ENCODE measurements at regions not wholly inside any gene's neighbourhood (a gene's known extent, or its start where the extent isn't known, plus 50 kb on each side); places are given as distances from the start of the nearest gene placed in this dataset.

DNA sequence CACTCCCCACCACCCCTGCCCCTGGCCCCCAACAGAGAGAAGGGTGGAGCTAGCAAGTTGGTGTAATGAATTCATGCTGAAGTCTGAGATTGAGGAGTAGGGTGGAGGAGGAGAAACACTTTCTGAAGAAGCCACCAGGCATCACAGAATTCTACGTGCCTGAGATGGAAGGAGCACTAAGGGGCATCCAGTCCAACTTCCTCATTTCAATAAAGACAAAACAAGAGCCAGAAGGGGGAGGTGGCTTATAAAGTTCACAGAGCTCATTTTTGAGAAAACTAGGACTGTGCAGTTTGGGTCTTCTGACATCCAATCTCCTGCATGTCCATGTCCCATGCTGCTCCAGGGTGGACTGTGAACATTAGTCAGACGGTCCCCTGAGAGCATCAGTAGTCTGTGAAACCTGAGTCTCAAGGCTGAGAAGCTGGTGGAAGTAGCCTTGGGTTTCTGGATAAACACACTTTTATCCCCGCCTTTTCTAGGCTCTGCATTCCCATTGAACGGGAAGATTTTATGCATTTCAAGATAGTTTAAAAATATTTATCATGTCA, 77.7 kb downstream of the TRIM43 start:
- Histone ChIP-seq H2BK5ac (ENCODE audit: low read depth, low read length) (no peak overlapping the region), H3K27ac (ENCODE audit: low read depth, low read length) (no peak overlapping the region), H2BK15ac (ENCODE audit: low read length) (no peak overlapping the region), H3K4me1 (replicated peaks in 1 of 4; ENCODE audit: control insufficient read depth in 3 of 4, insufficient read depth in 4 of 4, low read length in 3 of 4) (no peaks in the 10 kb centered on the region), H4K8ac (ENCODE audit: extremely low read depth, insufficient read depth, low read length) (no peak overlapping the region), H2BK12ac (ENCODE audit: low read depth, low read length) (no peak overlapping the region), H3K23me2 (ENCODE audit: low read depth, low read length) (no peaks in the 10 kb centered on the region), H3K18ac (ENCODE audit: extremely low read depth, low read length) (no peak overlapping the region), H3K79me2 (ENCODE audit: control insufficient read depth in 1 of 2, insufficient read depth in 2 of 2, low read length in 2 of 2) (no peaks in the 10 kb centered on the region), H4K5ac (ENCODE audit: insufficient read length, low read depth, low read length) (no peak overlapping the region), H3K4me3 (ENCODE audit: extremely low read depth in 1 of 4, insufficient read depth in 2 of 4, low read depth in 3 of 4, low read length in 4 of 4) (no peak overlapping the region), H3K27me3 (replicated peaks in 1 of 4; ENCODE audit: control insufficient read depth in 3 of 4, extremely low read depth in 1 of 4, insufficient read depth in 3 of 4, low read length in 3 of 4) (no peaks in the 10 kb centered on the region), H3K79me1 (ENCODE audit: low read depth, low read length) (no peaks in the 10 kb centered on the region), H3K36me3 (ENCODE audit: control insufficient read depth in 2 of 4, insufficient read depth in 4 of 4, low read length in 3 of 4) (no peaks in the 10 kb centered on the region), H4K91ac (replicated peaks; ENCODE audit: insufficient read length, low read length) (no peak overlapping the region), H3K9me3 (ENCODE audit: insufficient read depth in 2 of 2, low read depth in 1 of 2, low read length in 1 of 2) (peaks cover 51 to 88% of the 10 kb centered on the region in 2 experiments), H2AFZ (ENCODE audit: low read length) (no peak overlapping the region), H3K4me2 (ENCODE audit: insufficient read depth in 1 of 2, low read depth in 2 of 2, low read length in 2 of 2) (no peak overlapping the region), H2AK5ac (ENCODE audit: low read depth, low read length) (no peak overlapping the region), H3K9ac (replicated peaks in 1 of 4; ENCODE audit: extremely low read depth in 1 of 4, low read depth in 3 of 4, low read length in 3 of 4) (no peak overlapping the region), H2BK120ac (replicated peaks; ENCODE audit: low read depth, low read length) (no peak overlapping the region), H2BK20ac (ENCODE audit: low read length) (no peak overlapping the region), H3K4ac (replicated peaks; ENCODE audit: insufficient read length, low read depth, low read length) (no peak overlapping the region), H3K14ac (ENCODE audit: insufficient read length) (no peak overlapping the region), H4K20me1 (replicated peaks in 1 of 2; ENCODE audit: control insufficient read depth in 1 of 2, insufficient read depth in 2 of 2, low read length in 2 of 2) (no peaks in the 10 kb centered on the region), H3K23ac (ENCODE audit: insufficient read length) (no peak overlapping the region), H3K56ac (replicated peaks; ENCODE audit: insufficient read length, low read depth, low read length) (no peak overlapping the region)
- ChIA-PET CTCF (ENCODE audit: partially characterized antibody) (no interaction called here), POLR2A (ENCODE audit: partially characterized antibody) (no interaction called here)
- TF ChIP-seq ASH2L (IDR thresholded peaks at IDR 0.05; ENCODE audit: low read length) (no peak), MAFK (IDR thresholded peaks at IDR 0.05; ENCODE audit: low read depth, low read length) (no peak), SIN3A (conservative IDR thresholded peaks at IDR 0.05 in 1 of 2, IDR thresholded peaks at IDR 0.05 in 1 of 2; ENCODE audit: low read depth in 1 of 2, low read length in 2 of 2) (no peak), TCF12 (IDR thresholded peaks at IDR 0.05; ENCODE audit: low read depth, low read length) (no peak), RNF2 (IDR thresholded peaks at IDR 0.05; ENCODE audit: borderline replicate concordance, low read depth, low read length, missing control alignments, poor library complexity, severe bottlenecking) (no peak), HDAC2 (IDR thresholded peaks at IDR 0.05; ENCODE audit: borderline replicate concordance in 1 of 2, low read depth in 2 of 2, low read length in 2 of 2) (no peak), BACH1 (IDR thresholded peaks at IDR 0.05; ENCODE audit: low read length) (no peak), SP1 (IDR thresholded peaks at IDR 0.05; ENCODE audit: low read depth, low read length) (no peak), KDM1A (IDR thresholded peaks at IDR 0.05; ENCODE audit: borderline replicate concordance, low read length) (no peak), POLR2A (IDR thresholded peaks at IDR 0.05; ENCODE audit: control extremely low read depth in 1 of 2, low read depth in 2 of 2, low read length in 2 of 2) (no peak), BCL11A (IDR thresholded peaks at IDR 0.05; ENCODE audit: low read depth in 2 of 2, low read length in 2 of 2) (no peak)
- 67% methylated on average over 4 of the region's 4 CpGs; no CpG with 5 or more reads in 1 of the 2 experiments for WGBS, 2 experiments (ENCODE audit: extremely low coverage in 1 of 2, insufficient coverage in 1 of 2, insufficient read length in 1 of 2, insufficient replicate concordance in 2 of 2, low coverage in 1 of 2, low lambda C conversion rate in 2 of 2, missing lambda C conversion rate in 1 of 2)
- DNase-seq (ENCODE audit: low read depth in 1 of 2, low spot score in 2 of 2) (no peak), FAIRE-seq (no peak)

All from H1 (cell line).